GM19043 (cell line): ENCODE measurements at regions not wholly inside any gene's neighbourhood (a gene's known extent, or its start where the extent isn't known, plus 50 kb on each side); places are given as distances from the start of the nearest gene placed in this dataset.

Source experiments
- ATAC-seq: cut with Tn5 transposase; IDR thresholded peaks from one replicate; pipeline ENCODE4 v1.9.1; 2021; ENCODE audit warnings: low read depth; ENCODE audit not compliant: unreplicated experiment

GRCh38 chr16:85460252-85461021 is 152.7 kb upstream of the GSE1 start:
- no peak for ATAC-seq

GRCh38 chr16:85461022-85461813 is 151.9 kb upstream of the GSE1 start:
- ATAC-seq = no peak

DNA sequence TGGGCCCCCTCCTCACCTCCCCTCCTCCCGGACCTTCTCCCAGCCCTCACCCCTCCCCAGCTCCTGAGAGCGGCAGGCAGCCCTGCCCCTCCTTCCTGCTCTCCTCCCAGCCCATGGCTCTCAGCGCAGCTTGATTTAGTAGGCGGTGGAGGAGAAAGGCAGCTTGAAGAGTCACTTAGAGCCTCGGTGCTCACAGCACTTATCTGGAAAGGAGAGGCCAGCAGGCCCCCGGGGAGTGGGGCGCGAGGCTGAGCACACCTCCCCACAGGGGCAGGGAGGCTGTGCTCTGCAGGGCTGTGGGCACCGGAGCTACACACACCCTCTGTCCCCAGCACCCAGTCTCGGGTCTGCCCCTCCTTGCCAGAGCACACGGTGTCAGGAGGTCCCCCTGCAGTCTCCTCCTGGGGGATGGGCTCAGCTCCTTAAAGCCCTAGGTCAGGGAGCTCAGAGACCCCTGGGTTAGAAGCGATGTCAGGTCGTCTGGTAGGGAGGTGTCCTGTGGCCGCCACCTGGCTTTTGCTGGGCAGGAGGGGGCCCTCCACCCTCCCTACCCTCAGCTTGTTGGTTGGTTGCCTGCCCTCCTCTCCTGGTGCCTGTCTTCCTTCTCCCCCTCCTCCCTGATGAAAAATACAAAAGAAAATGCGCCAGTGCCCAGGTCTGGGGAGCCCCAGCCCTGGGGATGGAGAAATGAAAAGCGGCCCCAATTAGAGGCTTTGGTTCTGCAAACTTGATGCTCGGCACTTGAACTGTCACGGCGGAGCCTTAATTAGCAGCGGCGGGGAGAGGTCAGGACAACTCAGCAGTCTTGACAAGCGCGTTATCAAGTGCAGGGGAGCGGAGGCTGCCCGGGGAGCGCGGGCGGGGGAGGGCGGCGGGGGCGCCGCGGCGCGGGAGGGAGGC is 151.1 kb upstream of the GSE1 start:
- ATAC-seq = no peak

- ATAC-seq = no peak
These were observed 150.2 kb upstream of the GSE1 start for GRCh38 chr16:85462714-85463611.

GRCh38 chr16:85463672-85464382 is 149.3 kb upstream of the GSE1 start:
- no peak for ATAC-seq

DNA sequence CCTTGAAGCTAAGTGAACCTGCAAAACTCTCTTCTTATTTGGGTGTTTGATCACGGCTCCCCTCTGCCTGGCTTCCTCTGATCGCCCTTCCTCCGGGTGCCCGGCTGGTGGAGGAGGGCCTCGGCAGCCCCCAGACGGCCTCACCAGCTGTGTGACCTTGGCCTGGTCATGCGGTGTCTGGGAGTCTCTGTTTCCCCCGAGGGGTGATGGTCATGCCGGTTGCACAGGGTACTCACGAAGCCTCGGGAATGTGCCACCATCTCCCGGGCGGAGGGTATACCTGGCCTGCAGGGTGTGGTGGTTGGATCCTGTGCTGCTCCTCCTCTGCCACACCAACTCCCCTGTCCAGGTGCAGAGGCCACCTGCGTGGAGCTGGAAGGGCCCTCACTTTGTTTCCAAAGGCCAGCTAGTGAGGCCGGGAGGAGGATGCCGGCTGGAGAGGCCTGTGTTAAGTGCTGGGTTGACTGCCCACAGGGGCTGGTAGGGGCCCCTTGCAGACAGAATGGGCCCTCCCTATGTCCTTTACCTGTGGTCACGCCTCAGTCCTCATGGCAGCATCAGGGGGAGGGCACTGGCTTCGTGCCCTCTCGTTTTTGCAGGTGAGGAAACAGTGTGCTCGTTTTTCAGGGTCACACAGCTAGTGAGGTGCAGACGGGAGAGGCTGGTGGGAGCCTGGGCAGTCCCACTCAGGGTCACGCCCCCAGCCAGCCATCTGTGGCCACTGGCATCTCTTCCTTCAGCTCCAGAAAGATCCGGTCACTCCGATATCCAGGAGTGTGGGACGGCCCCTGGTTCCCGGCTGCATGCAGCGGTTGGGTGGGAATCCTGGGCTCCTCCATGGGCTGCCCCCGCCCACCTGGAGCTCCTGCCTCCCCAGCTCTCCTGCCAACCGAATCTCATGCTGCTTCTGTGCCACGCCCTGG is 148.5 kb upstream of the GSE1 start:
- no peak for ATAC-seq

GRCh38 chr16:85465328-85466303 is 147.5 kb upstream of the GSE1 start:
- ATAC-seq = no peak

- ATAC-seq = no peak
These were observed 146.8 kb upstream of the GSE1 start for GRCh38 chr16:85466304-85466700.

GRCh38 chr16:85466989-85467388 is 146.1 kb upstream of the GSE1 start:
- no peak for ATAC-seq

GRCh38 chr16:85469929-85470590 is 143.1 kb upstream of the GSE1 start:
- no peak for ATAC-seq

DNA sequence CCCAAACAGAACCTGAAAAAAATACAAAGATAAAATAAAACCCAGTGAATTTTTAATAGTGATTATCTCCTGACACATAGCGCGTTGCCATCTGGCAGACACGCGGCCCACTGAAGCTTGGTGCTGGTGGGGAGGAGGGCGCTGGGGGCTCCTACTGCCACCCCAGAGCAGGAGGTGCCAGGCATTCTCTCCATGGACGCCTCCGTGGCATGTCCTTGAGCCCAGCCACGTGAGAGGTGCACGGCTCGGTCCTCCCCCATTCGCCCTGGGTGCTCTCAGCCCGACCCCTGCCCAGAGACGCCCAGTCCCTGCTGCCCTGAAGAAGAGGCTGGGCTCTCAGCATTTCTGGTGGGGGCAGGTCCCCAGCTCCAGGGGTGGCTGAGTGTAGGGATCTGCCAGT is 142.2 kb upstream of the GSE1 start:
- ATAC-seq = no peak

- ATAC-seq = no peak
These were observed 141.4 kb upstream of the GSE1 start for GRCh38 chr16:85471469-85472431.

GRCh38 chr16:85472514-85472913 is 140.6 kb upstream of the GSE1 start:
- ATAC-seq = no peak

DNA sequence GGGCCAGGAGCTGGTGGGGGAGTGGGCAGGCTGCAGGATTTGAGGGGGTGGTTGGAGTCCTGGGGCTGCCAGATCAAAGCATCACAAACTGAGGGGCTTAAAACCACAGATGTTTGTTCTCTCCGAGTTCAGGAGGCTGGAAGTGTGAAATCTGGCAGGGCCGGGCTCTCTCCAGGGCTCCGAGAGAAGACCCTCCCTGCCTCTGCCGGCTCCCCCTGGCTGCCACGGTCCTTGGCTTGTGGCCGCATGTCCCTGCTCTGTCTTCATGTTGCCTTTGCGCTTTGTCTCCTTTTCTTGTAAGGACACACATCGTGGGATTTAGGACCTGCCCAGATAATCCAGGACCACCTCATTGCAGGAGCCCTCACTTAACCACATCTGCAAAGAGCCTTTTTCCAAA is 139.8 kb upstream of the GSE1 start:
- ATAC-seq = no peak

DNA sequence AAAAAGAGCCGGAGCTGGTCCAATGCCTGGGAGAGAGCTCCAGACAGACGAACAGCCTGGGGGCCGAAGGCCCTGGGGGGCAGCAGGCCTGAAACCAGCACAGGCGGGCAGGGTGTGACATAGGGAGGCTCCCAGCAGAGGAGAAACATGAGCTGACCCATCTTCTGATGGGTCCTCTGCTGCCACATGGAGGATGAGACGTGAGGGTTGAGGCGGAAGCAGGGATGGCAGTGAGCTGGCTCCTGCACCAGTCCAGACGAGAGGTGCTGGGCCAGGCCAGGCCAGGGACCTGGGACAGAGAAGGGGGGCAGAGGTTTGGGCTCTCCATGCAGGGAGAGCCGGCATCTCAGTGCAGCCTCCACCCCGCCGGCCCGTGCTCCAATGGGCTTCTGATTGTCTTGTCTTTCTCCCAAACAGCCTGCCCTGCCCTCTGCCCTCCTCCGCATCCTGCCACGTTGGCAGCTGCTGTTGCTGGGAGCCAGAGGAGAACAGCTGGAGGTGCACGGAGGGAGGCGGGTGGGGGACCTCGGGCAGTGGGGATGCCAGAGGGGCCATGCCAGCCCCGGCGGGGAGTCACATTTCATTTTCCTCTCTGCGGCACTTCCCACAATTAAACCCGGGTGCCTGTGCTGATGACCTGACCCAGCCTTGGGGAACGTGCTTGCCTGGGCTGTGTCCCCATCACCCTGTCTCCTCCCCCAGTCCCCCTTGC is 139.1 kb upstream of the GSE1 start:
- no peak for ATAC-seq
